ENCODE measurements at regions not wholly inside any gene's neighbourhood (a gene's known extent, or its start where the extent isn't known, plus 50 kb on each side); places are given as distances from the start of the nearest gene placed in this dataset.

DNA sequence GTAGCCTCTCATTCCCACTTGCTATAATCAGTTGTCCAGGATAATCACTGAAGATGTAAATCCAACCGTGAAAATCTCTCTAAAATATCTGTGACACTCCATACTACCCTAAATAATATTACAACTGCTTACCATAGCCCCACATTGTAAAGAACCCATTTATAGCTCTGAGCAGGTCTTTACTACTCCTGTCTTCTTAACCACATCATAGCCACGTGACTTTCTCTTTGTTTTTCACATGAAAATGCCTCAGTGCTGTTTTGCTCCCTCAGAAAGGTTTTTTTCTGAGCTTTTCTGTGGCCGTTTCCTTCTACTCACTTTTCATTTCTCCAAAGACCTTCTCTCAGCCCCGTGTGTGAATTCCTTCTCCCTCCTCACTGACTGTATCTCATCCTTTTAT is 662.2 kb upstream of the ADARB2 start:
- no peaks in the 10 kb centered on the region for H3K9me3 ChIP-seq
- WGBS, 5 donors, result 58 to 73% (median 65%) methylated on average over 4 of the region's 4 CpGs
- intact Hi-C loops (cut with DNase I; ENCODE audit: low total_unique reads), result no loop called here
- no peak overlapping the region for H3K4me3 ChIP-seq
- no peak overlapping the region for H3K27ac ChIP-seq
- no peaks in the 10 kb centered on the region for H3K36me3 ChIP-seq
- DNase-seq, result no peak
- TF ChIP-seq POLR2A (IDR thresholded peaks at IDR 0.05) (no peak), POLR2AphosphoS5 (IDR thresholded peaks at IDR 0.05) (no peak)
- TF ChIP-seq, protein P1, sequence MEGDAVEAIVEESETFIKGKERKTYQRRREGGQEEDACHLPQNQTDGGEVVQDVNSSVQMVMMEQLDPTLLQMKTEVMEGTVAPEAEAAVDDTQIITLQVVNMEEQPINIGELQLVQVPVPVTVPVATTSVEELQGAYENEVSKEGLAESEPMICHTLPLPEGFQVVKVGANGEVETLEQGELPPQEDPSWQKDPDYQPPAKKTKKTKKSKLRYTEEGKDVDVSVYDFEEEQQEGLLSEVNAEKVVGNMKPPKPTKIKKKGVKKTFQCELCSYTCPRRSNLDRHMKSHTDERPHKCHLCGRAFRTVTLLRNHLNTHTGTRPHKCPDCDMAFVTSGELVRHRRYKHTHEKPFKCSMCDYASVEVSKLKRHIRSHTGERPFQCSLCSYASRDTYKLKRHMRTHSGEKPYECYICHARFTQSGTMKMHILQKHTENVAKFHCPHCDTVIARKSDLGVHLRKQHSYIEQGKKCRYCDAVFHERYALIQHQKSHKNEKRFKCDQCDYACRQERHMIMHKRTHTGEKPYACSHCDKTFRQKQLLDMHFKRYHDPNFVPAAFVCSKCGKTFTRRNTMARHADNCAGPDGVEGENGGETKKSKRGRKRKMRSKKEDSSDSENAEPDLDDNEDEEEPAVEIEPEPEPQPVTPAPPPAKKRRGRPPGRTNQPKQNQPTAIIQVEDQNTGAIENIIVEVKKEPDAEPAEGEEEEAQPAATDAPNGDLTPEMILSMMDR (IDR thresholded peaks at IDR 0.05 in 8 of 11, conservative IDR thresholded peaks at IDR 0.05 in 3 of 11), result no peak
- H3K27me3 ChIP-seq (replicated peaks in 1 of 7), result no peaks in the 10 kb centered on the region
- H3K4me1 ChIP-seq, result no peaks in the 10 kb centered on the region

DNA sequence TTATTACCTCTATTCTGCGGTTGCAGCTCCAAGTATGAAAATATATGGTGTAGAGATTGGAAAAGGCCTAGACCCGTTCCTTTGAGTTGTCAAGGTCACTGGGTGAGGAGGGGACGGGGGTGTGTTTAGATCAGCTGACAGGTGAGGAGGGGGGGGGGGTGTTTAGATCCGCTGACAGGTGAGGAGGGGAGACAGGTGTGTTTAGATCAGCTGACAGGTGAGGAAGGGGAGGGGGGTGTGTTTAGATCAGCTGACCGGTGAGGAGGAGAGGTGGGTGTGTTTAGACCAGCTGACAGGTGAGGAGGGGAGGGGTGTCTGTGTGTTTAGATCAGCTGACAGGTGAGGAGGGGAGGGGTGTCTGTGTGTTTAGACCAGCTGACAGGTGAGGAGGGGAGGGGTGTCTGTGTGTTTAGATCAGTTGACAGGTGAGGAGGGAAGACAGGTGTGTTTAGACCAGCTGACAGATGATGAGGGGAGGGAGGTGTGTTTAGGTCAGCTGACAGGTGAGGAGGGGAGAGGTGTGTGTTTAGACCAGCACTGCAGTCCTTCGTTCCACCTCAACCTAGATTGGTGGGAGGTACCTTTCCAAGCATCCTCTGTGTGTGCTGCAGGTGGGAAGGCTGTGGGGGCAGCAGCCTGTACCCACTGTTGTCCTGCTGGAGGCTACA is 655.0 kb upstream of the ADARB2 start:
- Histone ChIP-seq H3K4me3 (no peak overlapping the region), H3K9me3 (no peaks in the 10 kb centered on the region), H3K4me1 (no peaks in the 10 kb centered on the region), H3K27me3 (replicated peaks in 1 of 7) (no peaks in the 10 kb centered on the region), H3K36me3 (no peaks in the 10 kb centered on the region), H3K27ac (no peak overlapping the region)
- DNase-seq, result no peak
- intact Hi-C loops (cut with DNase I; ENCODE audit: low total_unique reads), result no loop called here
- WGBS, 5 donors, result 48 to 72% (median 58%) methylated on average over 5 to 6 of the region's 6 CpGs
- TF ChIP-seq POLR2A (IDR thresholded peaks at IDR 0.05) (no peak), POLR2AphosphoS5 (IDR thresholded peaks at IDR 0.05) (no peak)
- TF ChIP-seq, protein P1 (IDR thresholded peaks at IDR 0.05 in 8 of 11, conservative IDR thresholded peaks at IDR 0.05 in 3 of 11), result no peak

DNA sequence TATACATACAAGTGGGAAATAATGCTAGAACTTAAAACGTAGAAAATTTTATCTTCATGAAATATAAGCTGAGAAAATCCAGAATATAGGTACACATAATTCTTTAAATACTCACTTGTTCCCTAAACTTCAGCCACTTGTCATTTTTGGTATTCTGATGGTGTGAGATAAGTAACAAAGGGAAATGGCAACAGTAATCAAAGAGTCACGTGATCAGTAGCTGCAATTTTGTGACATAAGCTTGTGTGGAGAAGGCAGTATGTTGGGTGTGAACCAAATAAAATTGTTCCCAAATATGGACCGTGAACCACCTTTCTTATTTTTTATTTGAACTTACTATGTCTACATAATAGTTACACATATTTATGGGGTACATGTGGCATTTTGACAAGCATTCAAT is 650.3 kb upstream of the ADARB2 start:
- WGBS, 5 donors, result 47 to 71% (median 50%) methylated on average over 3 of the region's 3 CpGs
- intact Hi-C loops (cut with DNase I; ENCODE audit: low total_unique reads), result no loop called here
- peaks cover 0 to 11% (median 3%) of the 10 kb centered on the region in 8 donors for H3K9me3 ChIP-seq
- no peak overlapping the region for H3K27ac ChIP-seq
- no peaks in the 10 kb centered on the region for H3K27me3 ChIP-seq (replicated peaks in 1 of 7)
- H3K4me3 ChIP-seq, result no peak overlapping the region
- H3K36me3 ChIP-seq, result no peaks in the 10 kb centered on the region
- DNase-seq, result no peak
- H3K4me1 ChIP-seq, result no peaks in the 10 kb centered on the region
- TF ChIP-seq, protein P1 (IDR thresholded peaks at IDR 0.05 in 8 of 11, conservative IDR thresholded peaks at IDR 0.05 in 3 of 11), result no peak
- TF ChIP-seq POLR2A (IDR thresholded peaks at IDR 0.05) (no peak), POLR2AphosphoS5 (IDR thresholded peaks at IDR 0.05) (no peak)

DNA sequence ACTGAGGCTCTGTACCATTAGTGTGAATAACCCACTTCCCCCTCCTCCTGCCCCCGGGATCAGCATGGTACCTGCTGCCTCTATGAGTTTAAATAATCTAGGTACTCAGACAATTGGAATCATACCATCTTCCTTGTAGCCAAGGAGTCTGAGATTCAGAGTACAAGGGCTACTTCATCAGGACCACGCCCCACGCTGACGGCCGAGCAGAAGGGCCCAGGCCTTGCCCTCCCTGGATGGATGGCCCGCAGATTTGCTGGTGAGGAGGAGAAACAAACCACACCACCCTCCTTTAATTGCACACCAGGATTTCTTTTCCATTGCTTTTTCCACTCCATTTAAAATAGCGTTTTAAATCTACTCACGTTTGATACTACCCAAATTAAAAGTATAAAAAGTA is 649.9 kb upstream of the ADARB2 start:
- no peaks in the 10 kb centered on the region for H3K27me3 ChIP-seq (replicated peaks in 1 of 7)
- H3K36me3 ChIP-seq, result no peaks in the 10 kb centered on the region
- no peaks in the 10 kb centered on the region for H3K4me1 ChIP-seq
- intact Hi-C loops (cut with DNase I; ENCODE audit: low total_unique reads), result no loop called here
- peaks cover 0 to 11% (median 3%) of the 10 kb centered on the region in 8 donors for H3K9me3 ChIP-seq
- no peak for TF ChIP-seq POLR2AphosphoS5 (IDR thresholded peaks at IDR 0.05)
- no peak for DNase-seq
- WGBS, 5 donors, result 63 to 78% (median 77%) methylated on average over 8 of the region's 8 CpGs
- H3K27ac ChIP-seq, result no peak overlapping the region
- H3K4me3 ChIP-seq, result no peak overlapping the region

Data from spleen (tissue), 11 donors.